ENCODE measurements at regions not wholly inside any gene's neighbourhood (a gene's known extent, or its start where the extent isn't known, plus 50 kb on each side); places are given as distances from the start of the nearest gene placed in this dataset.
"Not testable (repeated sequence)": the region's sequence is repeated elsewhere in the genome, so short reads cannot be mapped to it uniquely, and the experiment has no call there.

- no peak overlapping the region for H3K4me3 ChIP-seq (ENCODE audit: low read depth, low read length)
- no peak for TF ChIP-seq CTCF (conservative IDR thresholded peaks at IDR 0.05; ENCODE audit: low read depth, low read length)
- no peak for DNase-seq (ENCODE audit: low read depth)
Observed at GRCh38 chrX:110920991-110921390, 125.4 kb upstream of the CHRDL1 start.

- H3K4me3 ChIP-seq (ENCODE audit: low read depth, low read length) = no peak overlapping the region
- no peak for TF ChIP-seq CTCF (conservative IDR thresholded peaks at IDR 0.05; ENCODE audit: low read depth, low read length)
- no peak for DNase-seq (ENCODE audit: low read depth)
Observed at GRCh38 chrX:110915570-110915969, 120.0 kb upstream of the CHRDL1 start.

GRCh38 chrX:110915111-110915510 is 119.5 kb upstream of the CHRDL1 start:
- DNase-seq (ENCODE audit: low read depth) = no peak
- no peak overlapping the region for H3K4me3 ChIP-seq (ENCODE audit: low read depth, low read length)
- no peak for TF ChIP-seq CTCF (conservative IDR thresholded peaks at IDR 0.05; ENCODE audit: low read depth, low read length)

- H3K4me3 ChIP-seq (ENCODE audit: low read depth, low read length) = no peak overlapping the region
- no peak for DNase-seq (ENCODE audit: low read depth)
Observed at GRCh38 chrX:110914281-110914680, 118.7 kb upstream of the CHRDL1 start.

GRCh38 chrX:110904747-110905146 is 109.1 kb upstream of the CHRDL1 start:
- DNase-seq (ENCODE audit: low read depth); H3K4me3 ChIP-seq (ENCODE audit: low read depth, low read length): not testable (repeated sequence)

More at GRCh38 chrX:110914281-110914680, 118.7 kb upstream of the CHRDL1 start:
- no peak for TF ChIP-seq CTCF (conservative IDR thresholded peaks at IDR 0.05; ENCODE audit: low read depth, low read length)

- no peak for TF ChIP-seq CTCF (conservative IDR thresholded peaks at IDR 0.05; ENCODE audit: low read depth, low read length)
- no peak overlapping the region for H3K4me3 ChIP-seq (ENCODE audit: low read depth, low read length)
- DNase-seq (ENCODE audit: low read depth) = no peak
Observed at GRCh38 chrX:110881971-110882370, 86.4 kb upstream of the CHRDL1 start.

GRCh38 chrX:110877326-110877725 is 81.7 kb upstream of the CHRDL1 start:
- no peak overlapping the region for H3K4me3 ChIP-seq (ENCODE audit: low read depth, low read length)
- no peak for TF ChIP-seq CTCF (conservative IDR thresholded peaks at IDR 0.05; ENCODE audit: low read depth, low read length)
- no peak for DNase-seq (ENCODE audit: low read depth)

- no peak for TF ChIP-seq CTCF (conservative IDR thresholded peaks at IDR 0.05; ENCODE audit: low read depth, low read length)
- H3K4me3 ChIP-seq (ENCODE audit: low read depth, low read length) = no peak overlapping the region
- DNase-seq (ENCODE audit: low read depth) = no peak
Observed at GRCh38 chrX:110871839-110872238, 76.2 kb upstream of the CHRDL1 start.
